ENCODE measurements at regions not wholly inside any gene's neighbourhood (a gene's known extent, or its start where the extent isn't known, plus 50 kb on each side); places are given as distances from the start of the nearest gene placed in this dataset.

DNA sequence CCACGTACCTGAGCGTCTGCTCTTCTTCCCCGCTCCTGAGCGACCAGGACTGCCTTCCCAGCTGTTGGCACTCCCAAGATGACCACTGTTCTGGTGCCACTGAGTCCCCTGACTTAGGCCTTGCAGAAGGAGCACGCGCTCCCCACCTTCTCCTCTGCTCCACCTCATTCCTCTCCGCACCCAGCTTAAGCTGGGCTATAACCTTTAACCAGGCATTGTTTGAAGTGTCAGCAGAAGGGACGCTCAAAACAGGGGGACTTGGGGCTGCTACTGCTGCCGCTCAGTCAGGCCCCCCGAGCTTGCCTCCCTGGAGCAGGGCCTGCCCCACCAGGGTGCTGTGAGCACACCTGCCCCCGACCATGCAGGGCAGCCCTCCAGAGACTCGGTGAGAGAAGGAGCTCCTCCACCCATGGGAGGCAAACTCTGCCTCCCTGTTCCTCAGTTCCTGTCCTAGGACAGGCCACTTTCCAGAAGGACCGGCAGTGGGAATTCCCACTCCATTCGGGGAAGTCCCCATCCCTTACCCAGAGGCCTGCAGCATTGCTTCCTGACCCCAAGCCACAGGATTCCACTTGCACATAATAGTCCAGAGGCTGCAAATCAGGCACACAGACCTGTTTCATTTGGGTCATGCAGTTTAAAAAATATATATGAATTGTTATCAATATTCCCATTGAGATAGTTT, 99.7 kb upstream of the ENPP6 start:
- Histone ChIP-seq H3K4me3 (no peak overlapping the region), H3K36me3 (no peaks in the 10 kb centered on the region), H3K9me3 (no peaks in the 10 kb centered on the region), H3K4me1 (no peaks in the 10 kb centered on the region), H3K27me3 (no peaks in the 10 kb centered on the region), H3K27ac (no peak overlapping the region)
- no peak for TF ChIP-seq POLR2AphosphoS5 (IDR thresholded peaks at IDR 0.05)
- TF ChIP-seq, protein P1, sequence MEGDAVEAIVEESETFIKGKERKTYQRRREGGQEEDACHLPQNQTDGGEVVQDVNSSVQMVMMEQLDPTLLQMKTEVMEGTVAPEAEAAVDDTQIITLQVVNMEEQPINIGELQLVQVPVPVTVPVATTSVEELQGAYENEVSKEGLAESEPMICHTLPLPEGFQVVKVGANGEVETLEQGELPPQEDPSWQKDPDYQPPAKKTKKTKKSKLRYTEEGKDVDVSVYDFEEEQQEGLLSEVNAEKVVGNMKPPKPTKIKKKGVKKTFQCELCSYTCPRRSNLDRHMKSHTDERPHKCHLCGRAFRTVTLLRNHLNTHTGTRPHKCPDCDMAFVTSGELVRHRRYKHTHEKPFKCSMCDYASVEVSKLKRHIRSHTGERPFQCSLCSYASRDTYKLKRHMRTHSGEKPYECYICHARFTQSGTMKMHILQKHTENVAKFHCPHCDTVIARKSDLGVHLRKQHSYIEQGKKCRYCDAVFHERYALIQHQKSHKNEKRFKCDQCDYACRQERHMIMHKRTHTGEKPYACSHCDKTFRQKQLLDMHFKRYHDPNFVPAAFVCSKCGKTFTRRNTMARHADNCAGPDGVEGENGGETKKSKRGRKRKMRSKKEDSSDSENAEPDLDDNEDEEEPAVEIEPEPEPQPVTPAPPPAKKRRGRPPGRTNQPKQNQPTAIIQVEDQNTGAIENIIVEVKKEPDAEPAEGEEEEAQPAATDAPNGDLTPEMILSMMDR (IDR thresholded peaks at IDR 0.05) = no peak
- no peak for TF ChIP-seq POLR2A (IDR thresholded peaks at IDR 0.05)
- intact Hi-C loops (cut with DNase I; ENCODE audit: low total_unique reads) = no loop called here
- no peak for DNase-seq (ENCODE audit: low spot score in 2 of 2)

DNA sequence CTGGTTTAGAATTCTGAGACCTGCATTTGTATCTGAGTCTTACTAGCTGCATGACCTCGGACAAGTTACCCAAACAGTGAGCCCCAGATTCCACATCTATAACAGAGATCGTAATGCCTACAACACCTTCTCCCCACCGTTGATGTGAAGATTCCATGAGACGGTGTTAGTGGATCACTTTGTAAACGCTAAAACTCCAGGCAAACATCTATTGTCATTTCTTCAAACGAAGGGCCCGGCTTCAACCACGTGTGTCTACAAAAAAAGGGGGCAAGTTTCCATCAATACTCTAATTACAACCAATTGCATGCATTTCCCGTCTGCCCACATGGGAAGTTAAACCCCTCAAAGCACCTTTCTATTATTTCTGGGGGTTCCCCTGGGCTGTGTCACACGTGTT, 99.1 kb upstream of the ENPP6 start:
- Histone ChIP-seq H3K4me3 (no peak overlapping the region), H3K36me3 (no peaks in the 10 kb centered on the region), H3K27me3 (no peaks in the 10 kb centered on the region), H3K27ac (no peak overlapping the region), H3K9me3 (no peaks in the 10 kb centered on the region), H3K4me1 (no peaks in the 10 kb centered on the region)
- no peak for TF ChIP-seq POLR2AphosphoS5 (IDR thresholded peaks at IDR 0.05)
- TF ChIP-seq POLR2A (IDR thresholded peaks at IDR 0.05) = no peak
- TF ChIP-seq, protein P1 (IDR thresholded peaks at IDR 0.05) = no peak
- intact Hi-C loops (cut with DNase I; ENCODE audit: low total_unique reads) = no loop called here
- no peak for DNase-seq (ENCODE audit: low spot score in 2 of 2)

- no peaks in the 10 kb centered on the region for H3K27me3 ChIP-seq
- no peak for DNase-seq (ENCODE audit: low spot score in 2 of 2)
- TF ChIP-seq POLR2AphosphoS5 (IDR thresholded peaks at IDR 0.05) = no peak
- no peak for TF ChIP-seq POLR2A (IDR thresholded peaks at IDR 0.05)
- TF ChIP-seq, protein P1 (IDR thresholded peaks at IDR 0.05) = no peak
- H3K9me3 ChIP-seq = no peaks in the 10 kb centered on the region
- H3K4me1 ChIP-seq = no peaks in the 10 kb centered on the region
- H3K4me3 ChIP-seq = no peak overlapping the region
- H3K27ac ChIP-seq = no peak overlapping the region
- H3K36me3 ChIP-seq = no peaks in the 10 kb centered on the region
- intact Hi-C loops (cut with DNase I; ENCODE audit: low total_unique reads) = no loop called here
Observed at GRCh38 chr4:184315675-184316359, 98.1 kb upstream of the ENPP6 start.

GRCh38 chr4:184313702-184314659, 96.3 kb upstream of the ENPP6 start:
- TF ChIP-seq POLR2AphosphoS5 (IDR thresholded peaks at IDR 0.05) (no peak), POLR2A (IDR thresholded peaks at IDR 0.05) (no peak)
- TF ChIP-seq, protein P1 (IDR thresholded peaks at IDR 0.05) = no peak
- no peaks in the 10 kb centered on the region for H3K36me3 ChIP-seq
- no peaks in the 10 kb centered on the region for H3K4me1 ChIP-seq
- intact Hi-C loops (cut with DNase I; ENCODE audit: low total_unique reads) = no loop called here
- H3K27ac ChIP-seq = no peak overlapping the region
- DNase-seq (ENCODE audit: low spot score in 2 of 2) = no peak
- H3K9me3 ChIP-seq = no peaks in the 10 kb centered on the region
- H3K4me3 ChIP-seq = no peak overlapping the region
- no peaks in the 10 kb centered on the region for H3K27me3 ChIP-seq
